MM.1S (cell line): ENCODE measurements at regions not wholly inside any gene's neighbourhood (a gene's known extent, or its start where the extent isn't known, plus 50 kb on each side); places are given as distances from the start of the nearest gene placed in this dataset.

Source experiments
- DNase-seq: peaks from one replicate; pipeline ENCODE4 v3.0.0-alpha.2; 2015
- H2AFZ ChIP-seq: fragments of 300-600 bp; sonication (generic); 2 replicates; pipeline ENCODE4 v1.6.0; 2016; ENCODE audit warnings: antibody characterized with exemption, low read length
- H3F3A ChIP-seq: fragments of 300-600 bp; sonication (generic); 2 replicates; pipeline ENCODE4 v1.6.1; 2016; ENCODE audit warnings: mild to moderate bottlenecking, antibody characterized with exemption, low read length, moderate library complexity, mixed read lengths; ENCODE audit not compliant: insufficient read depth
- H3K27ac ChIP-seq: fragments of 300-600 bp; sonication (generic); 2 replicates; pipeline ENCODE4 v1.5.1; 2016; ENCODE audit warnings: mild to moderate bottlenecking, low read length
- H3K27me3 ChIP-seq: fragments of 300-600 bp; sonication (generic); replicated peaks from 2 replicates; pipeline ENCODE4 v1.6.0; 2016; ENCODE audit warnings: low read length; ENCODE audit not compliant: insufficient read depth
- H3K36me3 ChIP-seq: fragments of 300-600 bp; sonication (generic); replicated peaks from 2 replicates; pipeline ENCODE4 v1.6.1; 2016; ENCODE audit warnings: mild to moderate bottlenecking, low read length, mixed read lengths; ENCODE audit not compliant: insufficient read depth
- H3K4me1 ChIP-seq: fragments of 300-600 bp; sonication (generic); 2 replicates; pipeline ENCODE4 v1.6.1; 2016; ENCODE audit warnings: low read length, mixed read lengths
- H3K4me2 ChIP-seq: fragments of 300-600 bp; sonication (generic); 2 replicates; pipeline ENCODE4 v1.6.0; 2016; ENCODE audit warnings: low read depth, low read length
- H3K4me3 ChIP-seq: fragments of 300-600 bp; sonication (generic); 2 replicates; pipeline ENCODE4 v1.5.1; 2016; ENCODE audit warnings: low read length, mixed read lengths
- H3K79me2 ChIP-seq: fragments of 300-600 bp; sonication (generic); 2 replicates; pipeline ENCODE4 v1.6.1; 2016; ENCODE audit warnings: mixed run types, low read length, mixed read lengths
- H3K9ac ChIP-seq: fragments of 300-600 bp; sonication (generic); 2 replicates; pipeline ENCODE4 v1.6.1; 2016; ENCODE audit warnings: low read length, mixed read lengths
- H3K9me2 ChIP-seq: fragments of 300-600 bp; sonication (generic); replicated peaks from 2 replicates; pipeline ENCODE4 v1.6.1; 2016; ENCODE audit warnings: mild to moderate bottlenecking, low read length, mixed read lengths; ENCODE audit not compliant: insufficient read depth
- H3K9me3 ChIP-seq: fragments of 300-600 bp; sonication (generic); replicated peaks from 2 replicates; pipeline ENCODE4 v1.6.1; 2016; ENCODE audit warnings: mild to moderate bottlenecking, low read length, mixed read lengths; ENCODE audit not compliant: insufficient read depth
- H4K20me1 ChIP-seq: fragments of 300-600 bp; sonication (generic); 2 replicates; pipeline ENCODE4 v1.6.1; 2016; ENCODE audit warnings: mild to moderate bottlenecking, low read length, moderate library complexity, mixed read lengths; ENCODE audit not compliant: insufficient read depth
- EZH2 ChIP-seq: fragments of 300-600 bp; sonication (generic); optimal IDR thresholded peaks from 2 replicates; pipeline ENCODE3; 2017; ENCODE audit warnings: low read depth, mild to moderate bottlenecking, antibody characterized with exemption, low read length, mixed read lengths
- EZH2phosphoT487 ChIP-seq: fragments of 300-600 bp; sonication (generic); IDR thresholded peaks from 2 replicates; pipeline ENCODE4 v1.6.1; 2018; ENCODE audit warnings: antibody characterized with exemption, low read length
- TF ChIP-seq, protein P1 (sequence below): fragments of 300-600 bp; sonication (generic); IDR thresholded peaks from 2 replicates; pipeline ENCODE4 v1.5.1; 2016; ENCODE audit warnings: antibody characterized with exemption, low read length, mixed read lengths

DNA sequence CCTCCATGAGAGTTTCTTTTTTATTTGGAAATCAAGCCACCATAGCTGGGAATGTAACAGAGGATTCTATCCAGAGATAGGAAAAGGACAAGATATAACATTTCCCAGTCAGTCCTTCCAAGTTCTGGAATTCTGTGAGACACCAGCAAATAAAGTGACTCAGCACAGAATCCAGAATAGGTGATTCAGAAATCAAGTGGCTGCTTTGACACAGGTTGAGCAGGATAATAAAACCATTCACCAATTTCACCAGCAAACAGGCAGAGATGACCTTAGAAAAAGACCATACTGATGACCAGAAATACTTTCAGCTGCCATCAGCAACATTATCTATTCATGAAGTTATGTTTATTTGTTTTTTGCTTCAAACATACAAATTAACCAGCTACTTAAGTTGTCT is 491.5 kb upstream of the TUSC1 start:
- no peaks in the 10 kb centered on the region for H3K9me3 ChIP-seq
- TF ChIP-seq EZH2 = no peak
- no peak for TF ChIP-seq EZH2phosphoT487
- TF ChIP-seq, protein P1, sequence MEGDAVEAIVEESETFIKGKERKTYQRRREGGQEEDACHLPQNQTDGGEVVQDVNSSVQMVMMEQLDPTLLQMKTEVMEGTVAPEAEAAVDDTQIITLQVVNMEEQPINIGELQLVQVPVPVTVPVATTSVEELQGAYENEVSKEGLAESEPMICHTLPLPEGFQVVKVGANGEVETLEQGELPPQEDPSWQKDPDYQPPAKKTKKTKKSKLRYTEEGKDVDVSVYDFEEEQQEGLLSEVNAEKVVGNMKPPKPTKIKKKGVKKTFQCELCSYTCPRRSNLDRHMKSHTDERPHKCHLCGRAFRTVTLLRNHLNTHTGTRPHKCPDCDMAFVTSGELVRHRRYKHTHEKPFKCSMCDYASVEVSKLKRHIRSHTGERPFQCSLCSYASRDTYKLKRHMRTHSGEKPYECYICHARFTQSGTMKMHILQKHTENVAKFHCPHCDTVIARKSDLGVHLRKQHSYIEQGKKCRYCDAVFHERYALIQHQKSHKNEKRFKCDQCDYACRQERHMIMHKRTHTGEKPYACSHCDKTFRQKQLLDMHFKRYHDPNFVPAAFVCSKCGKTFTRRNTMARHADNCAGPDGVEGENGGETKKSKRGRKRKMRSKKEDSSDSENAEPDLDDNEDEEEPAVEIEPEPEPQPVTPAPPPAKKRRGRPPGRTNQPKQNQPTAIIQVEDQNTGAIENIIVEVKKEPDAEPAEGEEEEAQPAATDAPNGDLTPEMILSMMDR = no peak
- H3K4me2 ChIP-seq = no peak overlapping the region
- no peaks in the 10 kb centered on the region for H3F3A ChIP-seq
- H3K4me1 ChIP-seq = no peaks in the 10 kb centered on the region
- H3K9me2 ChIP-seq = no peaks in the 10 kb centered on the region
- H4K20me1 ChIP-seq = no peaks in the 10 kb centered on the region
- no peak overlapping the region for H2AFZ ChIP-seq
- no peak overlapping the region for H3K27ac ChIP-seq
- no peaks in the 10 kb centered on the region for H3K36me3 ChIP-seq
- DNase-seq = no peak
- H3K79me2 ChIP-seq = no peaks in the 10 kb centered on the region
- no peak overlapping the region for H3K9ac ChIP-seq
- no peaks in the 10 kb centered on the region for H3K27me3 ChIP-seq
- no peak overlapping the region for H3K4me3 ChIP-seq

DNA sequence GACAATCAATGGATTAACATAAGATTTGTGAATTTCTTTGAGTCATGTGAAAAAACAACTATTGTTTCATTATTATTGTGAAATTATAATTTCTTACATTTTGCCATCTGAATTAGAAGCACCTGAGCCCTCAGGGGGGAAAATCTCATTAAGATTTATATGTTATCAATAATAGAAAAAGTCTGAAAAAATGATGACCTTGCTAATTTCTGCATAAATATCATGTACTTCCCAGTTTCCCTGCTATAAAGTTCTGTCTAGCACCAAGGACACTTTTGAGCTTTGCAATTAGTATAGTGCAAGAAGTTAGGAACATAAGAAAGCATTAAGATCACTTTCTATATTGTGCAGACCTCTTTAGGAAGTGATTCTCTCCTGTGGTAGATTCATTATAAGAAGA is 488.3 kb upstream of the TUSC1 start:
- DNase-seq = no peak
- no peak overlapping the region for H3K27ac ChIP-seq

DNA sequence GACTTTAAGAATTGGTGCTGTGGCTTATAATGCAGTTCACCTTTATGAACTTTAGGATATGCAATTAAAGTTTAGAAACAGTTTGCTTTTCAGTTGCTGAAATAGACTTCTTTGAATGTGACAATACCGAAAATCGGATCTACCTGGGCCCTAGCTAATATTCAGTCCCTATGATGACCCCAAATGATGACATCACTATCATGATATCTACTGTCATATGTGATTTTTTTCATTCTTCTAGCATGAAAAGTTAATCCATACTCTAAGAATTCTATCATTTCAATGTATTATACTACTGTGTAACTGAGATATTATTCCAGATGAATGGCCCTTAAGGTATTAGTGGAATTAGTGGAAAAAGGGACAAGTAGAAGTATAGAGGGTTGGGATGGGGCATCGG is 487.2 kb upstream of the TUSC1 start:
- no peak overlapping the region for H2AFZ ChIP-seq
- no peaks in the 10 kb centered on the region for H3K79me2 ChIP-seq
- no peak overlapping the region for H3K9ac ChIP-seq
- TF ChIP-seq EZH2phosphoT487 (no peak), EZH2 (no peak)
- TF ChIP-seq, protein P1 = no peak
- no peaks in the 10 kb centered on the region for H3K9me2 ChIP-seq
- no peaks in the 10 kb centered on the region for H3K36me3 ChIP-seq
- no peaks in the 10 kb centered on the region for H3K4me1 ChIP-seq
- no peaks in the 10 kb centered on the region for H3F3A ChIP-seq
- no peaks in the 10 kb centered on the region for H4K20me1 ChIP-seq
- H3K9me3 ChIP-seq = no peaks in the 10 kb centered on the region
- no peaks in the 10 kb centered on the region for H3K27me3 ChIP-seq
- H3K4me2 ChIP-seq = no peak overlapping the region
- no peak overlapping the region for H3K27ac ChIP-seq
- DNase-seq = no peak
- no peak overlapping the region for H3K4me3 ChIP-seq

More for the DNA sequence above, 488.3 kb upstream of the TUSC1 start:
- H3K9me3 ChIP-seq = no peaks in the 10 kb centered on the region
- H3K36me3 ChIP-seq = no peaks in the 10 kb centered on the region
- H3F3A ChIP-seq = no peaks in the 10 kb centered on the region
- H3K79me2 ChIP-seq = no peaks in the 10 kb centered on the region
- no peak overlapping the region for H3K4me3 ChIP-seq
- no peak overlapping the region for H3K9ac ChIP-seq
- no peaks in the 10 kb centered on the region for H4K20me1 ChIP-seq
- no peak overlapping the region for H2AFZ ChIP-seq
- H3K4me1 ChIP-seq = no peaks in the 10 kb centered on the region
- H3K9me2 ChIP-seq = no peaks in the 10 kb centered on the region
- H3K4me2 ChIP-seq = no peak overlapping the region
- H3K27me3 ChIP-seq = no peaks in the 10 kb centered on the region
- TF ChIP-seq EZH2phosphoT487 = no peak
- TF ChIP-seq EZH2 = no peak
- TF ChIP-seq, protein P1 = no peak

- Histone ChIP-seq H3K4me3 (no peak overlapping the region), H3F3A (no peaks in the 10 kb centered on the region), H3K27ac (no peak overlapping the region)
These were observed 485.7 kb upstream of the TUSC1 start for GRCh38 chr9:26163931-26164330.

More at GRCh38 chr9:26163931-26164330, 485.7 kb upstream of the TUSC1 start:
- H2AFZ ChIP-seq = no peak overlapping the region
- H4K20me1 ChIP-seq = no peaks in the 10 kb centered on the region
- no peaks in the 10 kb centered on the region for H3K79me2 ChIP-seq
- H3K4me1 ChIP-seq = no peaks in the 10 kb centered on the region
- no peak for TF ChIP-seq EZH2phosphoT487
- TF ChIP-seq EZH2 = no peak
- TF ChIP-seq, protein P1 = no peak
- H3K36me3 ChIP-seq = no peaks in the 10 kb centered on the region
- no peaks in the 10 kb centered on the region for H3K27me3 ChIP-seq
- H3K4me2 ChIP-seq = no peak overlapping the region
- H3K9me2 ChIP-seq = no peaks in the 10 kb centered on the region
- DNase-seq = no peak
- no peaks in the 10 kb centered on the region for H3K9me3 ChIP-seq
- no peak overlapping the region for H3K9ac ChIP-seq
